Thyroid gland (tissue), 4 donors: ENCODE measurements at regions not wholly inside any gene's neighbourhood (a gene's known extent, or its start where the extent isn't known, plus 50 kb on each side); places are given as distances from the start of the nearest gene placed in this dataset.

ENCODE experiments used
- DNase-seq, 2 donors: peaks; one replicate each; pipeline ENCODE4 v3.0.0-alpha.2; 2019
- H3K27ac ChIP-seq, 3 donors: fragments of 200-600 bp; sonication (generic); 1 replicate in 2 of 3; 2 replicates in 1 of 3; pipeline ENCODE4 v1.5.1; 2016 to 2019; ENCODE audit warnings: mild to moderate bottlenecking in 1 of 3, moderate library complexity in 1 of 3
- H3K27me3 ChIP-seq: fragments of 200-600 bp; sonication (generic); one replicate; pipeline ENCODE4 v1.5.1; 2019
- H3K36me3 ChIP-seq, 2 donors: fragments of 200-600 bp; sonication (generic); one replicate each; pipeline ENCODE4 v1.5.1; 2016 to 2019
- H3K4me1 ChIP-seq, 2 donors: fragments of 200-600 bp; sonication (generic); one replicate each; pipeline ENCODE4 v1.5.1; 2017 to 2019
- H3K4me3 ChIP-seq, 3 donors: fragments of 200-600 bp; sonication (generic); replicated peaks in 1 of 3; 1 replicate in 2 of 3; 2 replicates in 1 of 3; pipeline ENCODE4 v1.5.1; 2016; ENCODE audit warnings: mild to moderate bottlenecking in 1 of 3
- H3K9me3 ChIP-seq: fragments of 200-600 bp; sonication (generic); one replicate; pipeline ENCODE4 v1.5.1; 2017
- CTCF ChIP-seq, 6 experiments: fragments of 200-600 bp in 3 of 6; fragments of 450-650 bp in 3 of 6; sonication (generic) in 3 of 6; IDR thresholded peaks; one replicate each; pipeline ENCODE4 v1.5.1; 2016 to 2019; ENCODE audit warnings: antibody characterized with exemption in 6 of 6, mild to moderate bottlenecking in 2 of 6, inconsistent platforms in 1 of 6, moderate library complexity in 1 of 6
- POLR2A ChIP-seq, 2 donors: fragments of 450-650 bp; IDR thresholded peaks; one replicate each; pipeline ENCODE4 v1.6.1; 2017; ENCODE audit warnings: antibody characterized with exemption in 2 of 2, mild to moderate bottlenecking in 2 of 2, moderate library complexity in 1 of 2
- WGBS, 2 donors: methylation state at CpG; one replicate each; pipeline ENCODE4 v1.1.5; 2017; 5-methylcytosine and 5-hydroxymethylcytosine counted together
- intact Hi-C: fragments of 100-400 bp; cut with DNase I; formaldehyde crosslinking; loops from one replicate; pipeline ENCODE4 v1.15.1; 2023

GRCh38 chr6:50120300-50120699 is 70.6 kb upstream of the DEFB112 start:
- WGBS, 2 donors, result 72 to 81% methylated on average over 3 of the region's 3 CpGs
- Histone ChIP-seq H3K36me3 (no peaks in the 10 kb centered on the region), H3K27me3 (no peaks in the 10 kb centered on the region), H3K9me3 (no peaks in the 10 kb centered on the region), H3K27ac (no peak overlapping the region), H3K4me1 (no peaks in the 10 kb centered on the region), H3K4me3 (no peak overlapping the region)
- TF ChIP-seq POLR2A (IDR thresholded peaks at IDR 0.05) (no peak), CTCF (IDR thresholded peaks at IDR 0.05) (no peak)
- intact Hi-C loops, result loop anchor here (10.0 kb wide), 1 partner anchor 485 kb away; no protein-coding TSS in a partner anchor
- no peak for DNase-seq

GRCh38 chr6:50123688-50124087 is 74.0 kb upstream of the DEFB112 start:
- Histone ChIP-seq H3K4me1 (no peaks in the 10 kb centered on the region), H3K27me3 (no peaks in the 10 kb centered on the region), H3K36me3 (no peaks in the 10 kb centered on the region), H3K9me3 (no peaks in the 10 kb centered on the region), H3K27ac (no peak overlapping the region), H3K4me3 (no peak overlapping the region)
- no peak for DNase-seq
- intact Hi-C loops, result loop anchor here (10.0 kb wide), 1 partner anchor 481 kb away; no protein-coding TSS in a partner anchor
- TF ChIP-seq POLR2A (IDR thresholded peaks at IDR 0.05), result no peak
- TF ChIP-seq CTCF (IDR thresholded peaks at IDR 0.05), result no peak

GRCh38 chr6:50124572-50124971 is 74.8 kb upstream of the DEFB112 start:
- Histone ChIP-seq H3K27ac (no peak overlapping the region), H3K36me3 (no peaks in the 10 kb centered on the region), H3K9me3 (no peaks in the 10 kb centered on the region), H3K27me3 (no peaks in the 10 kb centered on the region), H3K4me1 (no peaks in the 10 kb centered on the region), H3K4me3 (no peak overlapping the region)
- intact Hi-C loops, result loop anchor here (10.0 kb wide), 1 partner anchor 480 kb away; no protein-coding TSS in a partner anchor
- TF ChIP-seq CTCF (IDR thresholded peaks at IDR 0.05) (no peak), POLR2A (IDR thresholded peaks at IDR 0.05) (no peak)
- DNase-seq, result no peak
- WGBS, 2 donors, result 61 to 62% methylated on average over 2 of the region's 2 CpGs

- Histone ChIP-seq H3K27me3 (no peaks in the 10 kb centered on the region), H3K4me1 (no peaks in the 10 kb centered on the region), H3K4me3 (no peak overlapping the region), H3K27ac (no peak overlapping the region), H3K36me3 (no peaks in the 10 kb centered on the region), H3K9me3 (no peaks in the 10 kb centered on the region)
- DNase-seq, result no peak
- 1 to 2% methylated on average over 2 of the region's 2 CpGs for WGBS, 2 donors
- TF ChIP-seq POLR2A (IDR thresholded peaks at IDR 0.05) (no peak), CTCF (IDR thresholded peaks at IDR 0.05) (peak in 5 of 6 experiments; percentile 14 to 60 (median 29))
- intact Hi-C loops, result loop anchor here (10.0 kb wide), 1 partner anchor 476 kb away; no protein-coding TSS in a partner anchor
Measured at GRCh38 chr6:50128420-50129005, 78.8 kb upstream of the DEFB112 start.

GRCh38 chr6:50135968-50136367 is 86.2 kb upstream of the DEFB112 start:
- 78 to 85% methylated on average over 1 of the region's 1 CpG for WGBS, 2 donors
- H3K9me3 ChIP-seq, result no peaks in the 10 kb centered on the region
- TF ChIP-seq CTCF (IDR thresholded peaks at IDR 0.05) (no peak), POLR2A (IDR thresholded peaks at IDR 0.05) (no peak)
- H3K27ac ChIP-seq, result no peak overlapping the region
- no peaks in the 10 kb centered on the region for H3K36me3 ChIP-seq
- DNase-seq, result no peak
- no peaks in the 10 kb centered on the region for H3K4me1 ChIP-seq
- intact Hi-C loops, result no loop called here
- H3K4me3 ChIP-seq, result no peak overlapping the region
- no peaks in the 10 kb centered on the region for H3K27me3 ChIP-seq
